LNCaP clone FGC (cell line): ENCODE measurements at regions not wholly inside any gene's neighbourhood (a gene's known extent, or its start where the extent isn't known, plus 50 kb on each side); places are given as distances from the start of the nearest gene placed in this dataset.

ENCODE experiments used
- DNase-seq: peaks from one replicate; pipeline ENCODE4 v3.0.0-alpha.2; 2011; ENCODE audit warnings: low read depth
- H3K4me3 ChIP-seq: 2 replicates; pipeline ENCODE4 v1.5.1; 2011; ENCODE audit warnings: mild to moderate bottlenecking, low read depth, low read length, control low read depth
- CTCF ChIP-seq: IDR thresholded peaks from 2 replicates; pipeline ENCODE4 v1.5.1; 2012; ENCODE audit warnings: mild to moderate bottlenecking; ENCODE audit not compliant: control insufficient read depth, insufficient read depth; ENCODE audit errors: extremely low read depth

- TF ChIP-seq CTCF: no peak
- no peak for DNase-seq
- no peak overlapping the region for H3K4me3 ChIP-seq
Observed at GRCh38 chr1:82197606-82198005, 396.9 kb downstream of the ADGRL2 start.

- no peak overlapping the region for H3K4me3 ChIP-seq
- no peak for DNase-seq
Observed at GRCh38 chr1:82195245-82195644, 394.5 kb downstream of the ADGRL2 start.

GRCh38 chr1:82185084-82185483, 384.4 kb downstream of the ADGRL2 start:
- DNase-seq: no peak
- H3K4me3 ChIP-seq: no peak overlapping the region
- no peak for TF ChIP-seq CTCF

More at GRCh38 chr1:82195245-82195644, 394.5 kb downstream of the ADGRL2 start:
- TF ChIP-seq CTCF: no peak

- no peak overlapping the region for H3K4me3 ChIP-seq
- no peak for TF ChIP-seq CTCF
- DNase-seq: no peak
Observed at GRCh38 chr1:82181846-82182245, 381.1 kb downstream of the ADGRL2 start.

- no peak for TF ChIP-seq CTCF
- H3K4me3 ChIP-seq: no peak overlapping the region
- DNase-seq: no peak
Observed at GRCh38 chr1:82179131-82179530, 378.4 kb downstream of the ADGRL2 start.

- no peak for DNase-seq
Observed at GRCh38 chr1:82177192-82177591, 376.5 kb downstream of the ADGRL2 start.

More at GRCh38 chr1:82177192-82177591, 376.5 kb downstream of the ADGRL2 start:
- no peak overlapping the region for H3K4me3 ChIP-seq
- no peak for TF ChIP-seq CTCF
